ENCODE measurements at regions not wholly inside any gene's neighbourhood (a gene's known extent, or its start where the extent isn't known, plus 50 kb on each side); places are given as distances from the start of the nearest gene placed in this dataset.
A peak's percentile ranks its signal among the peaks of the same experiment; 100 is the strongest.

GRCh38 chr18:29226213-29226612 lies 1049.3 kb upstream of the CDH2 start:
- TF ChIP-seq EZH2 (IDR thresholded peaks at IDR 0.05; ENCODE audit: low read length, missing control alignments), result no peak
- no peak for TF ChIP-seq CTCF (conservative IDR thresholded peaks at IDR 0.05 in 1 of 2, IDR thresholded peaks at IDR 0.05 in 1 of 2; ENCODE audit: low read depth in 1 of 2, low read length in 2 of 2)
- Histone ChIP-seq H3K79me2 (ENCODE audit: control insufficient read depth, insufficient read depth, low read length) (no peaks in the 10 kb centered on the region), H3K9me3 (ENCODE audit: control insufficient read depth, insufficient read depth, low read depth, low read length) (no peaks in the 10 kb centered on the region), H3K9ac (ENCODE audit: insufficient read depth, low read length) (no peak overlapping the region), H2AFZ (ENCODE audit: low read length) (no peak overlapping the region), H4K20me1 (ENCODE audit: control insufficient read depth, extremely low read depth, insufficient read depth, low read length) (no peaks in the 10 kb centered on the region), H3K27me3 (ENCODE audit: control insufficient read depth, insufficient read depth, low read length) (no peaks in the 10 kb centered on the region), H3K27ac (ENCODE audit: insufficient read depth, low read length) (no peak overlapping the region), H3K4me3 (replicated peaks in 1 of 4; ENCODE audit: control extremely low read depth in 1 of 4, insufficient read depth in 1 of 4, low read depth in 3 of 4, low read length in 4 of 4) (no peak overlapping the region), H3K36me3 (ENCODE audit: control insufficient read depth, insufficient read depth, low read length) (no peaks in the 10 kb centered on the region), H3K4me1 (ENCODE audit: control insufficient read depth, extremely low read depth, insufficient read depth, low read length) (no peaks in the 10 kb centered on the region), H3K4me2 (ENCODE audit: extremely low read depth, insufficient read depth, low read length) (no peak overlapping the region)
- peak in 1 of 2 donors; percentile 83 for DNase-seq (ENCODE audit: low read depth in 2 of 2)

- H3K27me3 ChIP-seq (ENCODE audit: control insufficient read depth, insufficient read depth, low read length), result no peaks in the 10 kb centered on the region
- H3K9ac ChIP-seq (ENCODE audit: insufficient read depth, low read length), result no peak overlapping the region
- no peak overlapping the region for H3K4me3 ChIP-seq (replicated peaks in 1 of 4; ENCODE audit: control extremely low read depth in 1 of 4, insufficient read depth in 1 of 4, low read depth in 3 of 4, low read length in 4 of 4)
- H4K20me1 ChIP-seq (ENCODE audit: control insufficient read depth, extremely low read depth, insufficient read depth, low read length), result no peaks in the 10 kb centered on the region
- no peaks in the 10 kb centered on the region for H3K36me3 ChIP-seq (ENCODE audit: control insufficient read depth, insufficient read depth, low read length)
- H3K9me3 ChIP-seq (ENCODE audit: control insufficient read depth, insufficient read depth, low read depth, low read length), result no peaks in the 10 kb centered on the region
- no peak overlapping the region for H3K27ac ChIP-seq (ENCODE audit: insufficient read depth, low read length)
- H2AFZ ChIP-seq (ENCODE audit: low read length), result no peak overlapping the region
- H3K79me2 ChIP-seq (ENCODE audit: control insufficient read depth, insufficient read depth, low read length), result no peaks in the 10 kb centered on the region
- TF ChIP-seq CTCF (conservative IDR thresholded peaks at IDR 0.05 in 1 of 2, IDR thresholded peaks at IDR 0.05 in 1 of 2; ENCODE audit: low read depth in 1 of 2, low read length in 2 of 2), result no peak
- no peaks in the 10 kb centered on the region for H3K4me1 ChIP-seq (ENCODE audit: control insufficient read depth, extremely low read depth, insufficient read depth, low read length)
- no peak overlapping the region for H3K4me2 ChIP-seq (ENCODE audit: extremely low read depth, insufficient read depth, low read length)
- peak in 1 of 2 donors; percentile 78 for DNase-seq (ENCODE audit: low read depth in 2 of 2)
These were observed 1048.4 kb upstream of the CDH2 start for GRCh38 chr18:29225351-29225750.

GRCh38 chr18:29218091-29218490 lies 1041.2 kb upstream of the CDH2 start:
- TF ChIP-seq EZH2 (IDR thresholded peaks at IDR 0.05; ENCODE audit: low read length, missing control alignments) (no peak), CTCF (conservative IDR thresholded peaks at IDR 0.05 in 1 of 2, IDR thresholded peaks at IDR 0.05 in 1 of 2; ENCODE audit: low read depth in 1 of 2, low read length in 2 of 2) (no peak)
- Histone ChIP-seq H3K9ac (ENCODE audit: insufficient read depth, low read length) (no peak overlapping the region), H3K4me2 (ENCODE audit: extremely low read depth, insufficient read depth, low read length) (no peak overlapping the region), H4K20me1 (ENCODE audit: control insufficient read depth, extremely low read depth, insufficient read depth, low read length) (no peaks in the 10 kb centered on the region), H3K4me3 (replicated peaks in 1 of 4; ENCODE audit: control extremely low read depth in 1 of 4, insufficient read depth in 1 of 4, low read depth in 3 of 4, low read length in 4 of 4) (no peak overlapping the region), H3K4me1 (ENCODE audit: control insufficient read depth, extremely low read depth, insufficient read depth, low read length) (no peaks in the 10 kb centered on the region), H3K36me3 (ENCODE audit: control insufficient read depth, insufficient read depth, low read length) (no peaks in the 10 kb centered on the region), H3K79me2 (ENCODE audit: control insufficient read depth, insufficient read depth, low read length) (no peaks in the 10 kb centered on the region), H3K27ac (ENCODE audit: insufficient read depth, low read length) (no peak overlapping the region), H2AFZ (ENCODE audit: low read length) (no peak overlapping the region), H3K9me3 (ENCODE audit: control insufficient read depth, insufficient read depth, low read depth, low read length) (no peaks in the 10 kb centered on the region), H3K27me3 (ENCODE audit: control insufficient read depth, insufficient read depth, low read length) (no peaks in the 10 kb centered on the region)
- DNase-seq (ENCODE audit: low read depth in 2 of 2), result peak in 1 of 2 donors; percentile 69

Measured in fibroblast of lung (primary cell).